ENCODE measurements at regions not wholly inside any gene's neighbourhood (a gene's known extent, or its start where the extent isn't known, plus 50 kb on each side); places are given as distances from the start of the nearest gene placed in this dataset.

- no peak for TF ChIP-seq CTCF (IDR thresholded peaks at IDR 0.05)
- TF ChIP-seq POLR2AphosphoS5 (IDR thresholded peaks at IDR 0.05; ENCODE audit: insufficient read depth in 1 of 2, low read depth in 1 of 2), result no peak
Observed at GRCh38 chr1:165031001-165031400, 325.5 kb downstream of the LMX1A start.
